Hematopoietic multipotent progenitor cell (in vitro differentiated cells): ENCODE measurements at regions not wholly inside any gene's neighbourhood (a gene's known extent, or its start where the extent isn't known, plus 50 kb on each side); places are given as distances from the start of the nearest gene placed in this dataset.

ENCODE experiments used
- DNase-seq, 3 donors: peaks; one replicate each; pipeline ENCODE4 v3.0.0-alpha.2; 2011 to 2015; ENCODE audit warnings: low read depth in 2 of 3, low spot score in 2 of 3

GRCh38 chr2:45084361-45085020, 75.2 kb upstream of the SIX2 start:
- DNase-seq: no peak

DNA sequence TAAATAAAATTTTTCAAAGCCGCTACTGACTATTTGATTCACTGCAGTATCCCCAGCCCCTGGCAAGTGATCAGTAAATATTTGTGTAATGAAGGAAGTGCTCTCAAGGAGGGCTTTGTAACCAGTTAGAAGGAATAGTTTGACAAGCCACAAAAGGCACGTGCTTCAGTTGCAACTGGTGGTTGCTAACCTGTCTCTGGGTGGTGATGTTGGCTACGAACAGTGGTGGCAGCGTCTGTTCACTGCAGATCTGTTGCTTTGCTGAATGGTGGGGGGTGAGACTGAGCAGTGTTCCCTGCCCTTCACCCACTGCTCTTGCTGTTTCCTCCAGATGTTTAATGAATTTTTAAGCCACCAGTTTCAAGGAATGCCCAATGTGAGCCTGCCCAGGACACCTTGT, 73.9 kb upstream of the SIX2 start:
- DNase-seq: peak in 2 of 3 donors; percentile 21 to 51

- DNase-seq: no peak
Measured at GRCh38 chr2:45074713-45075112, 65.5 kb upstream of the SIX2 start.

DNA sequence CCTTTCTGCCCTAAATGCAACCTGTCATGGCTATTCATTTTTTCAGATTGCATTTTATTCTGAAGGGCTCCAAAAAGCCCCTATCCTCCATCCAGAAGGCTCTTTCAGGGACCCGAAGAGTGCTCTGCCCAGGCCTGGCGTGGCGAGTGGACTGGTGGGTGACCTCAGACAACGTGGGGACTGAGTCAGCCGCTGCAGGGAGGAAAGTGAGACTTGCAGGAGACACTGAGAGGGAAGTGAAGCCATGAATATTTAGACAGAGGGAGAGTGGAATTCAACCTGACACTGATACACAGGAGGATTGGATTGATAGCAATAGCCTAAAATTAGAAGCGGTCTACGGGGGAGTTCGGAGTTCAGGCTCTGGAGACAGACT, 63.6 kb upstream of the SIX2 start:
- no peak for DNase-seq

- no peak for DNase-seq
Measured at GRCh38 chr2:45072064-45072861, 63.0 kb upstream of the SIX2 start.

DNA sequence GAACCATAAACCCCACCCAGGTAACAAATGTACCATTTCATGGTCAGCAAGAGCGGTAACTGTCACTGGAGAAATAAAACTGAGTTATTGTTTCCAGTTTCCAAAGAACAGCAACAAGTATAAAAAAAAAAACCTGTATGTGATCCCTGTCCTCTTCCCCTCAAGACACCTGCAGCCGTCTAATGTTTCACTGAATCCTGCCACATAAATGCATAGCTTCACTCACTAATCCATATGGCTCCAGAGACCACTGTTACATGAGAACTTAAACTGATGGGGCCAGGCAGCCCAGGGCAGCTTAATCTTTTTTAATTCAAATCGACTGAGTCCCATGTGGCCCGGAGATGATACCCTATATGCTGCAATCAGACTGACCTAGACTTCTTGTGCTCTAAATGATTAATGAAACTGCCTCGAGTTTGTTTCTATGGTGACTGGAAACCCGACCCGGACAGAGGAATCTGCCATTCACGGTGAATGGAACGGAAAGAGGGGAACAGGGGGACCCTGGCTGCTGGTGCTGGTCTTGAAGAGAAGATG, 60.9 kb upstream of the SIX2 start:
- no peak for DNase-seq

- no peak for DNase-seq
Measured at GRCh38 chr2:45069684-45070083, 60.4 kb upstream of the SIX2 start.

DNA sequence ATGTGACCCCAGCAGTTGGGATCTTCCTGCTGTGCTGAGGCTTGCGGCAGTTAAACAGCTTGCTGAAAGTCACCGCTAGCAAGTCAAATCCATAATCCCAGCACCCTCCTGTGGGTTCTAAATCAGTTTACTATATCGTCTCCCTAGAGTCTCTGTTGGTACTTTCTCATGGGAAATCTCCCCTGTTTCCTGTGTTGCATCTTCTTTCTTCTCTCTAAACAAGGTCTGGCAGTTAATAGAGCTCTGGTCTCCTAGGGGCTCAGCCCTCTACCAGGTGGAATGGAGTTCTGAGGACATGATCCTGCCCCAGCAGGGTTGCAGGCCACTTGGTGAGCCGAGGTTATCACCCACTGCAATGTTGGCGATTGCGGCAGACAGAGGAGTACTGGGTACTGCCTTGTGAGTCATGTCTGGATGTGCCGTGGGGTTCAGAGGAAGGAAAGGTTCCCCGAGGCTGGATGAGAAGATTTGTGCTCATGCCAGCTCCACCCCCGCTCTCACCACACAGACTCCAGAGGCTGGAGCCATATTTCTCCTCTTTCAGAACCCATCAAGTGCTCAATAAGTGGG, 59.4 kb upstream of the SIX2 start:
- DNase-seq: no peak

DNA sequence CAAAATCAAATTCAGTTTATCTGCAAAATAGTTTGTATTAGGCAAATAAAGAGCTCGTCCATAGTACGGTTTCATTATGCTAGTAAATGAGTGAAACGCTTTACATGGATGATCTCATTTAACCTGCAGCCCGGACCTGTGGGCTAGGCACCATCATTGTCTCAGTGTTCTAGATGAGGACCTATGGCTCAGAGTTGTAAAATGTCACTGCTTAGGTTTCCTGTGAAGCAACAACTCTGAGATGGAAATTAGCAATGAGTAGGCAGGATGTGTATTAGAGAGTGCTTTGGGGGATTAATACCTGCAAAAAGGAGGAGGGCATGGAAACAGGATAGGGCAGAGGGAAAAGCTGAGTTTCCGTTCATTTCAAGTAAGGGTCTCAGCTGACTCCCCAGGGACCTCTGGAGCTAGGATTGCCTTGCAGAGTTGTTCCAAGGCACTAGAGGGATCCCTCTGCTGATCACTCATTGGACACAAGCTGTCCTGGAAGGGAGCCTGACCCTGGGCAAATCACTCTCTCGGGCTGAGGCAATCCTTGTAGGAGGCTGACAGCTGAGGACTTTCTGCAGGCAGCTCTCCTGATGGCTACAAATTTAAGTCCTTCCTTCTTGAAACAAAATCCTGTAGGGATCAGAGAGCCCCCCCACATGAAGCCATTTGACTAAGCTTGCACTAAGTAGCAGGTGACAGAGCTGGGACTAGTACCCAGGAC, 58.8 kb upstream of the SIX2 start:
- DNase-seq: no peak
